Ishikawa (cell line): ENCODE measurements at regions not wholly inside any gene's neighbourhood (a gene's known extent, or its start where the extent isn't known, plus 50 kb on each side); places are given as distances from the start of the nearest gene placed in this dataset.

Experiments used
- CEBPB ChIP-seq: IDR thresholded peaks from 2 replicates; pipeline ENCODE4 v1.6.1; 2012
- CREB1 ChIP-seq: IDR thresholded peaks from 2 replicates; pipeline ENCODE4 v1.6.1; 2012; ENCODE audit warnings: low read depth
- EGR1 ChIP-seq: IDR thresholded peaks from 2 replicates; pipeline ENCODE4 v1.6.1; 2012
- EP300 ChIP-seq: IDR thresholded peaks from 2 replicates; pipeline ENCODE4 v1.6.1; 2012; ENCODE audit warnings: borderline replicate concordance
- FOXM1 ChIP-seq: IDR thresholded peaks from 2 replicates; pipeline ENCODE4 v1.6.1; 2012; ENCODE audit warnings: low read depth, borderline replicate concordance
- MAX ChIP-seq: IDR thresholded peaks from 2 replicates; pipeline ENCODE4 v1.6.1; 2012
- NFIC ChIP-seq: IDR thresholded peaks from 2 replicates; pipeline ENCODE4 v1.6.1; 2012
- RAD21 ChIP-seq: IDR thresholded peaks from 2 replicates; pipeline ENCODE4 v1.6.1; 2012; ENCODE audit warnings: low read depth
- TAF1 ChIP-seq: IDR thresholded peaks from 2 replicates; pipeline ENCODE4 v1.6.1; 2012; ENCODE audit warnings: low read depth, mild to moderate bottlenecking
- TCF12 ChIP-seq: IDR thresholded peaks from 2 replicates; pipeline ENCODE4 v1.6.1; 2012; ENCODE audit warnings: low read depth
- TEAD4 ChIP-seq: IDR thresholded peaks from 2 replicates; pipeline ENCODE4 v1.6.1; 2012
- YY1 ChIP-seq: IDR thresholded peaks from 2 replicates; pipeline ENCODE4 v1.6.1; 2012; ENCODE audit warnings: low read depth
- ZBTB7A ChIP-seq: IDR thresholded peaks from 2 replicates; pipeline ENCODE4 v1.6.1; 2012; ENCODE audit warnings: low read depth
- TF ChIP-seq, protein P1 (sequence below): IDR thresholded peaks from 2 replicates; pipeline ENCODE4 v1.6.1; 2012; ENCODE audit warnings: low read depth, mild to moderate bottlenecking
- TF ChIP-seq, protein P2 (sequence below): IDR thresholded peaks from 2 replicates; pipeline ENCODE4 v1.6.1; 2012

DNA sequence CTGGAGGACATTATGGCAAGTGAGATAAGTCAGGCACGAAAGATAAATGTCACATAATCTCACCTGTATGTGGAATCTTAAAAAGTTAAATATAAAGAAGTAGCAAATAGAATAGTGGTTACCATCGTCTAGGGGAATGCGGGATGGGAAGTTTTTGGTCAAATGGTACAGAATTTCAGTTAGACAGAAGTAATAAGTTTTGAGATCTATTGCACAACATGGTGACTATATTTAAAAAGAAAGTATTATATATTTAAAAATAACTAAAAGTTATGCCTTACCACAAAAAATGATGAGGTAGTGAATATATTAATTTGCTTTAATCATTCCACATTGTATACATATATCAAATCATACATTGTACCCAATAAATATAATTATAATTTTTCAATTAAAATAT, 106.2 kb upstream of the BRINP3 start:
- TF ChIP-seq CEBPB (no peak), TCF12 (no peak), MAX (no peak), RAD21 (no peak), TAF1 (no peak), EGR1 (no peak), CREB1 (no peak), FOXM1 (no peak), EP300 (no peak)

- TF ChIP-seq RAD21 (no peak), MAX (no peak)
These were observed 110.8 kb upstream of the BRINP3 start for GRCh38 chr1:190588424-190588823.

GRCh38 chr1:190595438-190595837, 117.8 kb upstream of the BRINP3 start:
- no peak for TF ChIP-seq TAF1
- no peak for TF ChIP-seq FOXM1
- TF ChIP-seq NFIC: no peak
- TF ChIP-seq YY1: no peak

DNA sequence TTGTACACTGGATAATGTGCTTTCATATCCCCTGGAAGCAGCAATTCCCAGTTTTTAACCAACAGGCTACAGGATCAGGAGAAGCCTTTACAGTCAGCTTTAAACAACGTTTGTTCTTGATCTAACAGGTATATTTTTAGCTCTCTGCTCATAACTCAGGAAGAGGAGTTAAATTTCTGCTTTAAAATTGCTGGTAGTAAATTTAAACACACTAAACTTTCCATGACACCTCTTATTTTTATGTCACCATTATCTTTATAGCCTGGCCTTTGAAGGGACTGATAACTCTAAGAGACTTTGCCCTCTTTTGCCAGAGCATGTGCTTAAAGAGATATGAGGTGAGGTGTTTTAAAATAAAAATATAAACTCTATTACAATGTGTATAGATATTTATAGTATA, 119.6 kb upstream of the BRINP3 start:
- no peak for TF ChIP-seq CREB1
- TF ChIP-seq FOXM1: no peak
- TF ChIP-seq EP300: no peak
- TF ChIP-seq NFIC: no peak
- TF ChIP-seq ZBTB7A: no peak
- no peak for TF ChIP-seq MAX
- TF ChIP-seq TEAD4: no peak
- TF ChIP-seq RAD21: no peak
- TF ChIP-seq, protein P1, sequence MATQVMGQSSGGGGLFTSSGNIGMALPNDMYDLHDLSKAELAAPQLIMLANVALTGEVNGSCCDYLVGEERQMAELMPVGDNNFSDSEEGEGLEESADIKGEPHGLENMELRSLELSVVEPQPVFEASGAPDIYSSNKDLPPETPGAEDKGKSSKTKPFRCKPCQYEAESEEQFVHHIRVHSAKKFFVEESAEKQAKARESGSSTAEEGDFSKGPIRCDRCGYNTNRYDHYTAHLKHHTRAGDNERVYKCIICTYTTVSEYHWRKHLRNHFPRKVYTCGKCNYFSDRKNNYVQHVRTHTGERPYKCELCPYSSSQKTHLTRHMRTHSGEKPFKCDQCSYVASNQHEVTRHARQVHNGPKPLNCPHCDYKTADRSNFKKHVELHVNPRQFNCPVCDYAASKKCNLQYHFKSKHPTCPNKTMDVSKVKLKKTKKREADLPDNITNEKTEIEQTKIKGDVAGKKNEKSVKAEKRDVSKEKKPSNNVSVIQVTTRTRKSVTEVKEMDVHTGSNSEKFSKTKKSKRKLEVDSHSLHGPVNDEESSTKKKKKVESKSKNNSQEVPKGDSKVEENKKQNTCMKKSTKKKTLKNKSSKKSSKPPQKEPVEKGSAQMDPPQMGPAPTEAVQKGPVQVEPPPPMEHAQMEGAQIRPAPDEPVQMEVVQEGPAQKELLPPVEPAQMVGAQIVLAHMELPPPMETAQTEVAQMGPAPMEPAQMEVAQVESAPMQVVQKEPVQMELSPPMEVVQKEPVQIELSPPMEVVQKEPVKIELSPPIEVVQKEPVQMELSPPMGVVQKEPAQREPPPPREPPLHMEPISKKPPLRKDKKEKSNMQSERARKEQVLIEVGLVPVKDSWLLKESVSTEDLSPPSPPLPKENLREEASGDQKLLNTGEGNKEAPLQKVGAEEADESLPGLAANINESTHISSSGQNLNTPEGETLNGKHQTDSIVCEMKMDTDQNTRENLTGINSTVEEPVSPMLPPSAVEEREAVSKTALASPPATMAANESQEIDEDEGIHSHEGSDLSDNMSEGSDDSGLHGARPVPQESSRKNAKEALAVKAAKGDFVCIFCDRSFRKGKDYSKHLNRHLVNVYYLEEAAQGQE: no peak

GRCh38 chr1:190599670-190600069, 122.0 kb upstream of the BRINP3 start:
- TF ChIP-seq MAX: no peak
- TF ChIP-seq EGR1: no peak
- TF ChIP-seq, protein P1: no peak
- TF ChIP-seq TCF12: no peak
- no peak for TF ChIP-seq TEAD4
- no peak for TF ChIP-seq CEBPB
- TF ChIP-seq YY1: no peak
- no peak for TF ChIP-seq ZBTB7A
- no peak for TF ChIP-seq EP300
- TF ChIP-seq RAD21: no peak
- TF ChIP-seq FOXM1: no peak
- no peak for TF ChIP-seq TAF1
- no peak for TF ChIP-seq NFIC
- TF ChIP-seq CREB1: no peak

- TF ChIP-seq CREB1 (no peak), TAF1 (no peak), CEBPB (no peak), RAD21 (no peak), EP300 (no peak), FOXM1 (no peak), ZBTB7A (no peak), TCF12 (no peak), MAX (no peak), TEAD4 (no peak), EGR1 (no peak), YY1 (no peak), NFIC (no peak)
- TF ChIP-seq, protein P2, sequence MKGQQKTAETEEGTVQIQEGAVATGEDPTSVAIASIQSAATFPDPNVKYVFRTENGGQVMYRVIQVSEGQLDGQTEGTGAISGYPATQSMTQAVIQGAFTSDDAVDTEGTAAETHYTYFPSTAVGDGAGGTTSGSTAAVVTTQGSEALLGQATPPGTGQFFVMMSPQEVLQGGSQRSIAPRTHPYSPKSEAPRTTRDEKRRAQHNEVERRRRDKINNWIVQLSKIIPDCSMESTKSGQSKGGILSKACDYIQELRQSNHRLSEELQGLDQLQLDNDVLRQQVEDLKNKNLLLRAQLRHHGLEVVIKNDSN: no peak
- TF ChIP-seq, protein P1: no peak
These were observed 124.7 kb upstream of the BRINP3 start for GRCh38 chr1:190602325-190602724.
